HepG2 (cell line): ENCODE measurements at regions not wholly inside any gene's neighbourhood (a gene's known extent, or its start where the extent isn't known, plus 50 kb on each side); places are given as distances from the start of the nearest gene placed in this dataset.

Experiments used
- CENPT ChIP-seq: sonication (generic); formaldehyde crosslinking; IDR thresholded peaks from 2 replicates; pipeline ENCODE4 v1.8.0; 2022; ENCODE audit warnings: low read depth, mild to moderate bottlenecking, moderate library complexity, missing genetic modification reagents
- CTCF ChIP-seq: sonication (generic); formaldehyde crosslinking; IDR thresholded peaks from 2 replicates; pipeline ENCODE4 v1.5.0; 2020; ENCODE audit warnings: mild to moderate bottlenecking, missing genetic modification reagents, moderate library complexity
- EZH2 ChIP-seq: conservative IDR thresholded peaks from 2 replicates; pipeline ENCODE4 v1.6.1; 2012; ENCODE audit warnings: mild to moderate bottlenecking, low read depth, low read length, moderate library complexity
- FOXA3 ChIP-seq: IDR thresholded peaks from 2 replicates; pipeline ENCODE4 v1.6.1; 2016; ENCODE audit warnings: missing genetic modification reagents, missing compliant biosample characterization
- FOXJ3 ChIP-seq: sonication (generic); formaldehyde crosslinking; IDR thresholded peaks from 2 replicates; pipeline ENCODE4 v1.4.0; 2020; ENCODE audit warnings: missing genetic modification reagents, mild to moderate bottlenecking, borderline replicate concordance
- MAFG ChIP-seq: sonication (generic); formaldehyde crosslinking; IDR thresholded peaks from 2 replicates; pipeline ENCODE4 v1.5.1; 2020; ENCODE audit warnings: mild to moderate bottlenecking, missing genetic modification reagents
- RFX5 ChIP-seq: IDR thresholded peaks from 2 replicates; pipeline ENCODE4 v1.6.1; 2011; ENCODE audit warnings: low read depth, low read length, improper control_type of control experiment
- YEATS2 ChIP-seq: sonication (generic); formaldehyde crosslinking; IDR thresholded peaks from 2 replicates; pipeline ENCODE4 v1.4.0; 2020; ENCODE audit warnings: missing genetic modification reagents, borderline replicate concordance
- ZNF142 ChIP-seq: sonication (generic); formaldehyde crosslinking; IDR thresholded peaks from 2 replicates; pipeline ENCODE4 v1.4.0; 2020; ENCODE audit warnings: missing genetic modification reagents
- ZNF343 ChIP-seq: sonication (generic); formaldehyde crosslinking; IDR thresholded peaks from 2 replicates; pipeline ENCODE4 v1.4.0; 2020; ENCODE audit warnings: mild to moderate bottlenecking, missing genetic modification reagents
- ZNF773 ChIP-seq: sonication (generic); formaldehyde crosslinking; IDR thresholded peaks from 2 replicates; pipeline ENCODE4 v1.4.0; 2020; ENCODE audit warnings: missing genetic modification reagents, borderline replicate concordance

- TF ChIP-seq CTCF (CRISPR knock-in tag) (no peak), ZNF773 (no peak), FOXJ3 (CRISPR knock-in tag) (no peak), EZH2 (no peak), ZNF142 (CRISPR knock-in tag) (no peak), YEATS2 (no peak), ZNF343 (no peak), CENPT (CRISPR knock-in tag) (no peak), FOXA3 (no peak), MAFG (CRISPR knock-in tag) (no peak), RFX5 (no peak)
Observed at GRCh38 chr10:71008150-71008549, 119.8 kb upstream of the PCBD1 start.
